ENCODE measurements at regions not wholly inside any gene's neighbourhood (a gene's known extent, or its start where the extent isn't known, plus 50 kb on each side); places are given as distances from the start of the nearest gene placed in this dataset.

- TF ChIP-seq CTCF (IDR thresholded peaks at IDR 0.05; ENCODE audit: low read depth, low read length): no peak
- DNase-seq (ENCODE audit: low read depth in 2 of 2): no peak
- H3K4me3 ChIP-seq (replicated peaks in 1 of 2; ENCODE audit: low read depth in 2 of 2, low read length in 2 of 2): no peak overlapping the region
Measured at GRCh38 chr16:51657848-51658247, 506.8 kb upstream of the SALL1 start.

- H3K4me3 ChIP-seq (replicated peaks in 1 of 2; ENCODE audit: low read depth in 2 of 2, low read length in 2 of 2): no peak overlapping the region
- no peak for TF ChIP-seq CTCF (IDR thresholded peaks at IDR 0.05; ENCODE audit: low read depth, low read length)
- DNase-seq (ENCODE audit: low read depth in 2 of 2): no peak
Measured at GRCh38 chr16:51655249-51655648, 504.2 kb upstream of the SALL1 start.

GRCh38 chr16:51651061-51651466 lies 500.0 kb upstream of the SALL1 start:
- no peak overlapping the region for H3K4me3 ChIP-seq (replicated peaks in 1 of 2; ENCODE audit: low read depth in 2 of 2, low read length in 2 of 2)
- no peak for TF ChIP-seq CTCF (IDR thresholded peaks at IDR 0.05; ENCODE audit: low read depth, low read length)
- DNase-seq (ENCODE audit: low read depth in 2 of 2): peak in 1 of 2 donors; percentile 8

GRCh38 chr16:51649631-51650030 lies 498.6 kb upstream of the SALL1 start:
- no peak for TF ChIP-seq CTCF (IDR thresholded peaks at IDR 0.05; ENCODE audit: low read depth, low read length)
- H3K4me3 ChIP-seq (replicated peaks in 1 of 2; ENCODE audit: low read depth in 2 of 2, low read length in 2 of 2): no peak overlapping the region
- DNase-seq (ENCODE audit: low read depth in 2 of 2): no peak

- no peak for TF ChIP-seq CTCF (IDR thresholded peaks at IDR 0.05; ENCODE audit: low read depth, low read length)
- H3K4me3 ChIP-seq (replicated peaks in 1 of 2; ENCODE audit: low read depth in 2 of 2, low read length in 2 of 2): no peak overlapping the region
- peak in 1 of 2 donors; percentile 23 for DNase-seq (ENCODE audit: low read depth in 2 of 2)
Measured at GRCh38 chr16:51648526-51648925, 497.5 kb upstream of the SALL1 start.

- DNase-seq (ENCODE audit: low read depth in 2 of 2): no peak
- no peak overlapping the region for H3K4me3 ChIP-seq (replicated peaks in 1 of 2; ENCODE audit: low read depth in 2 of 2, low read length in 2 of 2)
- TF ChIP-seq CTCF (IDR thresholded peaks at IDR 0.05; ENCODE audit: low read depth, low read length): no peak
Measured at GRCh38 chr16:51641191-51641765, 490.2 kb upstream of the SALL1 start.

- no peak overlapping the region for H3K4me3 ChIP-seq (replicated peaks in 1 of 2; ENCODE audit: low read depth in 2 of 2, low read length in 2 of 2)
- no peak for DNase-seq (ENCODE audit: low read depth in 2 of 2)
- TF ChIP-seq CTCF (IDR thresholded peaks at IDR 0.05; ENCODE audit: low read depth, low read length): no peak
Measured at GRCh38 chr16:51640196-51640595, 489.1 kb upstream of the SALL1 start.

Data from cardiac fibroblast (primary cell).